DND-41 (cell line): ENCODE measurements at regions not wholly inside any gene's neighbourhood (a gene's known extent, or its start where the extent isn't known, plus 50 kb on each side); places are given as distances from the start of the nearest gene placed in this dataset.

Source experiments
- ATAC-seq: fragments of 200-7000 bp; cut with Tn5 transposase; 3 replicates; pipeline ENCODE4 v1.9.1; 2021; ENCODE audit warnings: low read depth; ENCODE audit not compliant: insufficient read depth
- DNase-seq: peaks from one replicate; pipeline ENCODE4 v3.0.0-alpha.2; 2020
- H2AFZ ChIP-seq: 2 replicates; pipeline ENCODE4 v1.6.0; 2012; ENCODE audit warnings: low read depth, low read length
- H3K27ac ChIP-seq: 2 replicates; pipeline ENCODE4 v1.5.1; 2012; ENCODE audit warnings: low read length, inconsistent platforms
- H3K27me3 ChIP-seq: fragments of 200-600 bp; sonication (generic); 2 replicates; pipeline ENCODE4 v1.6.0; 2012; ENCODE audit warnings: low read length, mild to moderate bottlenecking, inconsistent platforms; ENCODE audit not compliant: insufficient read depth, poor library complexity
- H3K36me3 ChIP-seq: 2 replicates; pipeline ENCODE4 v1.5.1; 2012; ENCODE audit warnings: low read length, inconsistent platforms; ENCODE audit not compliant: insufficient read depth
- H3K4me1 ChIP-seq: 2 replicates; pipeline ENCODE4 v1.5.1; 2012; ENCODE audit warnings: mild to moderate bottlenecking, low read length; ENCODE audit not compliant: insufficient read depth
- H3K4me2 ChIP-seq: 2 replicates; pipeline ENCODE4 v1.6.0; 2012; ENCODE audit warnings: mild to moderate bottlenecking, moderate library complexity, low read length, inconsistent platforms; ENCODE audit not compliant: insufficient read depth
- H3K4me3 ChIP-seq, 2 experiments: fragments of 200-600 bp in 1 of 2; shearing (Covaris generic) in 1 of 2; 2 replicates each; pipeline ENCODE4 v1.5.1; 2012 to 2016; ENCODE audit warnings: inconsistent platforms in 2 of 2, low read length in 2 of 2, mild to moderate bottlenecking in 2 of 2, low read depth in 1 of 2, moderate library complexity in 1 of 2
- H3K79me2 ChIP-seq: 2 replicates; pipeline ENCODE4 v1.6.0; 2012; ENCODE audit warnings: low read length, inconsistent platforms; ENCODE audit not compliant: insufficient read depth
- H3K9ac ChIP-seq: 2 replicates; pipeline ENCODE4 v1.6.0; 2012; ENCODE audit warnings: low read depth, mild to moderate bottlenecking, inconsistent platforms, low read length, moderate library complexity
- H3K9me3 ChIP-seq: 2 replicates; pipeline ENCODE4 v1.5.1; 2012; ENCODE audit warnings: low read length, moderate library complexity, mild to moderate bottlenecking, inconsistent platforms; ENCODE audit not compliant: insufficient read depth, severe bottlenecking
- H4K20me1 ChIP-seq: 2 replicates; pipeline ENCODE4 v1.6.0; 2012; ENCODE audit warnings: low read length; ENCODE audit not compliant: insufficient read depth
- EZH2 ChIP-seq: IDR thresholded peaks from 3 replicates; pipeline ENCODE4 v1.6.1; 2012; ENCODE audit warnings: borderline replicate concordance, low read depth, mild to moderate bottlenecking, moderate library complexity, low read length, inconsistent platforms; ENCODE audit not compliant: severe bottlenecking
- TF ChIP-seq, protein P1 (sequence below): IDR thresholded peaks from 2 replicates; pipeline ENCODE4 v1.5.1; 2012; ENCODE audit warnings: borderline replicate concordance, low read length, moderate library complexity, mild to moderate bottlenecking; ENCODE audit not compliant: poor library complexity, severe bottlenecking; ENCODE audit errors: extremely low read depth

DNA sequence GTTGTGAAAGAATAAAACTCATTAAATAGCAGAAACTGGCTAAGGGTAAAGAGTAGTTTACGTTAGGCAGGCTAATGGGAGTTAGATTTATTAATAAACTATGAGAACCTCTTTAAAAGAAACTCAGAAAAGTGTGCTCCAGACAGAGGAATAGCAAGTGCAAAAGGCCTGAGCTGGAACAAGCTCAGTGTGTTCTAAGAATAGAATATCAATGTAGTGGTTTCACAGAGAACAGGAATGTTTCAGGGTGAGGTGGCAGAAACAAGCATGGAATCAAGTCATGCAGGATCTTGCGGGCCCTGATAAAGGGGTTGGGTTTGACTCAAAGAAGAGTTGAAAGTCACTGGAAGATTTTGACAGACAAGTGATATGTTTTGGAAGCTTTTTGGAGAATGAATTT, 164.0 kb upstream of the HS3ST3A1 start:
- ATAC-seq = no peak
- no peak overlapping the region for H3K4me2 ChIP-seq
- H3K27ac ChIP-seq = no peak overlapping the region

GRCh38 chr17:13770702-13771101, 169.0 kb upstream of the HS3ST3A1 start:
- DNase-seq (no peak), ATAC-seq (no peak)
- H3K79me2 ChIP-seq = no peaks in the 10 kb centered on the region
- H2AFZ ChIP-seq = no peak overlapping the region
- no peak overlapping the region for H3K4me2 ChIP-seq
- no peaks in the 10 kb centered on the region for H4K20me1 ChIP-seq
- no peak overlapping the region for H3K9ac ChIP-seq
- H3K27ac ChIP-seq = no peak overlapping the region
- no peaks in the 10 kb centered on the region for H3K4me1 ChIP-seq
- no peaks in the 10 kb centered on the region for H3K36me3 ChIP-seq
- H3K4me3 ChIP-seq = no peak overlapping the region
- H3K9me3 ChIP-seq = peaks cover 15% of the 10 kb centered on the region
- TF ChIP-seq, protein P1, sequence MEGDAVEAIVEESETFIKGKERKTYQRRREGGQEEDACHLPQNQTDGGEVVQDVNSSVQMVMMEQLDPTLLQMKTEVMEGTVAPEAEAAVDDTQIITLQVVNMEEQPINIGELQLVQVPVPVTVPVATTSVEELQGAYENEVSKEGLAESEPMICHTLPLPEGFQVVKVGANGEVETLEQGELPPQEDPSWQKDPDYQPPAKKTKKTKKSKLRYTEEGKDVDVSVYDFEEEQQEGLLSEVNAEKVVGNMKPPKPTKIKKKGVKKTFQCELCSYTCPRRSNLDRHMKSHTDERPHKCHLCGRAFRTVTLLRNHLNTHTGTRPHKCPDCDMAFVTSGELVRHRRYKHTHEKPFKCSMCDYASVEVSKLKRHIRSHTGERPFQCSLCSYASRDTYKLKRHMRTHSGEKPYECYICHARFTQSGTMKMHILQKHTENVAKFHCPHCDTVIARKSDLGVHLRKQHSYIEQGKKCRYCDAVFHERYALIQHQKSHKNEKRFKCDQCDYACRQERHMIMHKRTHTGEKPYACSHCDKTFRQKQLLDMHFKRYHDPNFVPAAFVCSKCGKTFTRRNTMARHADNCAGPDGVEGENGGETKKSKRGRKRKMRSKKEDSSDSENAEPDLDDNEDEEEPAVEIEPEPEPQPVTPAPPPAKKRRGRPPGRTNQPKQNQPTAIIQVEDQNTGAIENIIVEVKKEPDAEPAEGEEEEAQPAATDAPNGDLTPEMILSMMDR = no peak
- no peak for TF ChIP-seq EZH2
- no peaks in the 10 kb centered on the region for H3K27me3 ChIP-seq

More for the DNA sequence above, 164.0 kb upstream of the HS3ST3A1 start:
- Histone ChIP-seq H3K9ac (no peak overlapping the region), H3K27me3 (no peaks in the 10 kb centered on the region), H3K79me2 (no peaks in the 10 kb centered on the region), H3K4me1 (no peaks in the 10 kb centered on the region), H3K4me3 (no peak overlapping the region), H2AFZ (no peak overlapping the region), H3K9me3 (peaks cover 15% of the 10 kb centered on the region), H3K36me3 (no peaks in the 10 kb centered on the region), H4K20me1 (no peaks in the 10 kb centered on the region)
- no peak for DNase-seq
- TF ChIP-seq, protein P1 = no peak
- no peak for TF ChIP-seq EZH2

GRCh38 chr17:13775450-13775849, 173.7 kb upstream of the HS3ST3A1 start:
- no peak overlapping the region for H3K27ac ChIP-seq
- no peaks in the 10 kb centered on the region for H3K36me3 ChIP-seq
- no peaks in the 10 kb centered on the region for H3K4me1 ChIP-seq
- H2AFZ ChIP-seq = no peak overlapping the region
- DNase-seq = no peak
- H3K4me3 ChIP-seq = no peak overlapping the region
- no peaks in the 10 kb centered on the region for H3K27me3 ChIP-seq
- H3K79me2 ChIP-seq = no peaks in the 10 kb centered on the region
- H3K9me3 ChIP-seq = peaks cover 2% of the 10 kb centered on the region
- no peak overlapping the region for H3K9ac ChIP-seq
- no peak for ATAC-seq
- H3K4me2 ChIP-seq = no peak overlapping the region
- no peak for TF ChIP-seq EZH2
- TF ChIP-seq, protein P1 = no peak
- H4K20me1 ChIP-seq = no peaks in the 10 kb centered on the region

GRCh38 chr17:13776027-13776551, 174.4 kb upstream of the HS3ST3A1 start:
- DNase-seq (no peak), ATAC-seq (no peak)
- Histone ChIP-seq H2AFZ (no peak overlapping the region), H3K4me3 (no peak overlapping the region), H3K27me3 (no peaks in the 10 kb centered on the region), H4K20me1 (no peaks in the 10 kb centered on the region), H3K79me2 (no peaks in the 10 kb centered on the region), H3K4me1 (no peaks in the 10 kb centered on the region), H3K9me3 (no peaks in the 10 kb centered on the region), H3K9ac (no peak overlapping the region), H3K27ac (no peak overlapping the region), H3K4me2 (no peak overlapping the region), H3K36me3 (no peaks in the 10 kb centered on the region)
- TF ChIP-seq, protein P1 = no peak
- no peak for TF ChIP-seq EZH2
